GM12875 (cell line): ENCODE measurements at regions not wholly inside any gene's neighbourhood (a gene's known extent, or its start where the extent isn't known, plus 50 kb on each side); places are given as distances from the start of the nearest gene placed in this dataset.

ENCODE experiments used
- H3K4me3 ChIP-seq: one replicate; pipeline ENCODE4 v1.5.1; 2011; ENCODE audit warnings: low read depth, low read length, control low read depth
- TF ChIP-seq, protein P1 (sequence below): IDR thresholded peaks from 2 replicates; pipeline ENCODE4 v1.5.1; 2011; ENCODE audit warnings: low read depth, mild to moderate bottlenecking, control low read depth, inconsistent platforms, low read length, moderate library complexity, borderline replicate concordance; ENCODE audit not compliant: insufficient read depth

GRCh38 chr3:191808073-191808472 is 347.1 kb downstream of the PYDC2 start:
- H3K4me3 ChIP-seq: no peak overlapping the region
- TF ChIP-seq, protein P1, sequence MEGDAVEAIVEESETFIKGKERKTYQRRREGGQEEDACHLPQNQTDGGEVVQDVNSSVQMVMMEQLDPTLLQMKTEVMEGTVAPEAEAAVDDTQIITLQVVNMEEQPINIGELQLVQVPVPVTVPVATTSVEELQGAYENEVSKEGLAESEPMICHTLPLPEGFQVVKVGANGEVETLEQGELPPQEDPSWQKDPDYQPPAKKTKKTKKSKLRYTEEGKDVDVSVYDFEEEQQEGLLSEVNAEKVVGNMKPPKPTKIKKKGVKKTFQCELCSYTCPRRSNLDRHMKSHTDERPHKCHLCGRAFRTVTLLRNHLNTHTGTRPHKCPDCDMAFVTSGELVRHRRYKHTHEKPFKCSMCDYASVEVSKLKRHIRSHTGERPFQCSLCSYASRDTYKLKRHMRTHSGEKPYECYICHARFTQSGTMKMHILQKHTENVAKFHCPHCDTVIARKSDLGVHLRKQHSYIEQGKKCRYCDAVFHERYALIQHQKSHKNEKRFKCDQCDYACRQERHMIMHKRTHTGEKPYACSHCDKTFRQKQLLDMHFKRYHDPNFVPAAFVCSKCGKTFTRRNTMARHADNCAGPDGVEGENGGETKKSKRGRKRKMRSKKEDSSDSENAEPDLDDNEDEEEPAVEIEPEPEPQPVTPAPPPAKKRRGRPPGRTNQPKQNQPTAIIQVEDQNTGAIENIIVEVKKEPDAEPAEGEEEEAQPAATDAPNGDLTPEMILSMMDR: no peak

DNA sequence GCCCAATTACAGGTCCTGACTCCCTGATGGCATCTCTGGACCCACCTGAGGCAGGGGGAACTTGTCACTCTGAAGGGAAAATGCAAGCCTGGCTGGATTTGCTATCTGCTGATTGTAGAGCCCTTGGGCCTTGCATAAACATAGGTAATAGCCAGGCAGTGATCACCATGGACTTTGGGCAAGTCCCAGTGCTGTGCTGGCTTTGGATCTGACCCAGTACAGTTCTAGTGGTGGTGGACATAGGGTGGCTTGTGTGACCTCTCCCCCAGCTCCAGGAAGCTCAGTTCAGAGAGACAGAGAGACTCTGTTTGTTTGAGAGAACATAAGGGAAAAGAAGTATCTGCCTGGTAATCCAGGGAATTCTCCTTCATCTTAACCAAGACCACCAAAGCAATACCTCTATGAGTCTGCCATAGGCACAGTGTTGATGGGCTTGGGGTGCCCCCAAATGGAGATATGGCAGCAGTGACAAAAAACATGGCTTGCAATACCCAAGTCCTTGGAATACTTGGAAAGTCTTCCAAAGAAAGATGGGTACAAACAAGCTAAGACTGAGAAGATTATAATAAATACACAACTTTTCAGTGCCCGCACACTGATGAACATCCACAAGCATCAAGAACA is 348.5 kb downstream of the PYDC2 start:
- H3K4me3 ChIP-seq: no peak overlapping the region
- TF ChIP-seq, protein P1: no peak

DNA sequence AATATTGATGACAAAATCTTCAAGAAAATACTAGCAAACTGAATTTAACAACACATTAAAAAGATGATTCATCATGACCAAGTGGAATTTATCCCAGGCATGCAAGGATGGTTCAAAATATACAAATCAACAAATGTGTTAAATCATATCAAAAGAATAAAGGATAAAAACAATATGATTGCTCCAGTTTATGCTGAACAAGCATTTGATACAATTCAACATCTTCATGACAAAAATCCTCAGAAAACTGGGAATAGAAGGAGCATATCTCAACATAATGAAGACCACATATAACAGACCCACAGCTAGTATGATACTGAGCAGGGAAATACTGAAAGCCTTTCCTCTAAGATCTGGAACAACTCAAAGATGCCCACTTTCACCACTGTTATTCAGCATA is 352.3 kb downstream of the PYDC2 start:
- no peak overlapping the region for H3K4me3 ChIP-seq
- TF ChIP-seq, protein P1: no peak

DNA sequence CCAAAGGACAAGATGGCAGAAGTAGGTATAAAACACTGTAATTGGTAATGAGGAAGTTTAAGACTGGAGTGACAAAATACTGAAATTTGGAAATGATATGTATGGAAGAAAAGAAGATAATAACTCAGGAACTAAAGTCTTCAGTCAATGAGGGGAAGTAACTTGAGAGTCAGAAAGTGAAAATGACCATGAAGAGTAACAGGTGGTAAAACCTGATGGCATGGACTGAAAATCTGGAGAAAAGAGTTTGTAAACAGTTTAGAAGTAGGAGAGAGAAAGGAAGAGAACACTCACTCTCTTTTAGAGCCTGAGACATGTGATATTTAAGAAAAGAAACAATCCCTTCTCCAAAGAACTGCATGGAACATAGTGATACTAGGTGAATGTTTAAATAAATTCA is 387.9 kb downstream of the PYDC2 start:
- no peak overlapping the region for H3K4me3 ChIP-seq
- TF ChIP-seq, protein P1: no peak

- TF ChIP-seq, protein P1: no peak
Observed at GRCh38 chr3:191859531-191859930, 398.6 kb downstream of the PYDC2 start.

GRCh38 chr3:191869738-191870415 is 408.9 kb downstream of the PYDC2 start:
- TF ChIP-seq, protein P1: no peak
- no peak overlapping the region for H3K4me3 ChIP-seq

More at GRCh38 chr3:191859531-191859930, 398.6 kb downstream of the PYDC2 start:
- H3K4me3 ChIP-seq: no peak overlapping the region

GRCh38 chr3:191873736-191874135 is 412.8 kb downstream of the PYDC2 start:
- TF ChIP-seq, protein P1: no peak
- no peak overlapping the region for H3K4me3 ChIP-seq
